ENCODE measurements at regions not wholly inside any gene's neighbourhood (a gene's known extent, or its start where the extent isn't known, plus 50 kb on each side); places are given as distances from the start of the nearest gene placed in this dataset.

DNA sequence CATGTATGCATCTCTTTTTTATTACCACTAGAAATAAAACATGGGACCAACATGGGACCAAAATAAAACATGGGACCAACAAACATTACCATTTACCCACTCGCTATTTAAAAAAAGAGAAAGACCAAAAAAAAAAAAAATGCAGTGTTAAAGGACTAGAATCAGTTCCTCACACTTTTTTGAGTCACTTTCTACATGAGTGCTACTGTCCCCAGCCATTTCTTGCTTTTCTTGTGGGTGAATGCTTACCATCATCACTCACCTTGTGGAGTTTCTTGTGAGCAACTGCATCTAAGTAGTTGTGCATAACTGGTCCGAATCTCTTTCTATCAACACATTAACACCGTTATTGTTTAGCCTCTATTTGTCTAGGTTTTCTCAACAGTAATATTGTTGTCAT is 493.6 kb upstream of the RIOK2 start:
- TF ChIP-seq, protein P1, sequence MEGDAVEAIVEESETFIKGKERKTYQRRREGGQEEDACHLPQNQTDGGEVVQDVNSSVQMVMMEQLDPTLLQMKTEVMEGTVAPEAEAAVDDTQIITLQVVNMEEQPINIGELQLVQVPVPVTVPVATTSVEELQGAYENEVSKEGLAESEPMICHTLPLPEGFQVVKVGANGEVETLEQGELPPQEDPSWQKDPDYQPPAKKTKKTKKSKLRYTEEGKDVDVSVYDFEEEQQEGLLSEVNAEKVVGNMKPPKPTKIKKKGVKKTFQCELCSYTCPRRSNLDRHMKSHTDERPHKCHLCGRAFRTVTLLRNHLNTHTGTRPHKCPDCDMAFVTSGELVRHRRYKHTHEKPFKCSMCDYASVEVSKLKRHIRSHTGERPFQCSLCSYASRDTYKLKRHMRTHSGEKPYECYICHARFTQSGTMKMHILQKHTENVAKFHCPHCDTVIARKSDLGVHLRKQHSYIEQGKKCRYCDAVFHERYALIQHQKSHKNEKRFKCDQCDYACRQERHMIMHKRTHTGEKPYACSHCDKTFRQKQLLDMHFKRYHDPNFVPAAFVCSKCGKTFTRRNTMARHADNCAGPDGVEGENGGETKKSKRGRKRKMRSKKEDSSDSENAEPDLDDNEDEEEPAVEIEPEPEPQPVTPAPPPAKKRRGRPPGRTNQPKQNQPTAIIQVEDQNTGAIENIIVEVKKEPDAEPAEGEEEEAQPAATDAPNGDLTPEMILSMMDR (IDR thresholded peaks at IDR 0.05), result no peak
- no peak for TF ChIP-seq POLR2AphosphoS5 (IDR thresholded peaks at IDR 0.05; ENCODE audit: low read depth, low read length)
